HG03280 (cell line): ENCODE measurements at regions not wholly inside any gene's neighbourhood (a gene's known extent, or its start where the extent isn't known, plus 50 kb on each side); places are given as distances from the start of the nearest gene placed in this dataset.
"Not testable (repeated sequence)": the region's sequence is repeated elsewhere in the genome, so short reads cannot be mapped to it uniquely, and the experiment has no call there.

ENCODE experiments used
- ATAC-seq: cut with Tn5 transposase; IDR thresholded peaks from one replicate; pipeline ENCODE4 v1.9.1; 2021; ENCODE audit warnings: mild to moderate bottlenecking, moderate library complexity; ENCODE audit not compliant: unreplicated experiment

DNA sequence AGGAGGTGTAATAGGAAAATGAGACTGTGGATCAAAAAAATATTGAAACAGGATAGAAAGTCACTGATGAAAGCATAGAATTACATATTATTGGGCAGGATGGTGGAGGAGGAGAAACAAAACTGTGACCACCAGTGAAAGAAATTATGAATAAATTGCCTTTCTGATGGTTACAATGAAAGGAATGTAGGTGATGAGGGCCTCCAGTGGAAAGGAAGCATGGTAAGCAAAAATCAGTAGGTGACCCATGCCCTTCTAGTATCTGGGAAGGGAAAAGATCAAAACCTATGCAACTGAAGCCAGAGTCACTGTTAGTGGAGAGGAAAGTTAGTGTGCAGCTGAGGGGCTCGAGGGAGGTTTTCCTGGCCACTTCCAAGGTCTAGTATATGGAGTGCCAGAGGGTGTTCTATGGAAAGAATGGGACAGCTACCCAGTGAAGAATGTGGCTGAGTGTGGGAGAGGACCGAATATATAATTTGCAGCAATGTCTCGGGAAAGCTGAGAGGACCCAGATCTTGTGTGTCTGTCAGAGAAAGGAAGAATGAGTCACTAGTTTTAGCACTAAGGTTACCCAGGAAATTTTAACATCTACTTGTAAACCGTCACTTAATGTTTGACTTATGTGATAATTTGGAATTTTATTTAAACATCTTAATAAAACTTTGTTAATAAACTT lies 146.2 kb downstream of the NFKBIZ start:
- ATAC-seq: no peak

DNA sequence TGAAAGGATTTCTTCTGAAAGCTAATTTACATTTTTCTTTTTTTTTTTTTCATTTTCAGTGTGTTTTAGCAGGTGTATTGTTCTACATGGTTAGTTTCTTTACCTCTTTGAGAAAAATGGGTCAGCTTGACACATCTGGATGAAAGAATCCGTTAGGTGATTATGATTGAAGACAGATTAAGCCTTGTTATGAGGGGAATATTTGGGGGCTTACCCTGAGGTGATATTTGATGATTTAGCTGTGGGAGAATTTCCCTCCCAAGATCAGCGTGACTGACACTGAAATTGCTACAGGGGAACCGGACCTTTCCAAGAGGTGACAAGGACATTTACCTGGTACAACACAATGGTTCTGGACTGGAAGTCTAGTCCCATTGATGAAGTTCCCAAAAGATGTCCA lies 147.5 kb downstream of the NFKBIZ start:
- no peak for ATAC-seq

GRCh38 chr3:101998256-101998926 lies 149.1 kb downstream of the NFKBIZ start:
- no peak for ATAC-seq

DNA sequence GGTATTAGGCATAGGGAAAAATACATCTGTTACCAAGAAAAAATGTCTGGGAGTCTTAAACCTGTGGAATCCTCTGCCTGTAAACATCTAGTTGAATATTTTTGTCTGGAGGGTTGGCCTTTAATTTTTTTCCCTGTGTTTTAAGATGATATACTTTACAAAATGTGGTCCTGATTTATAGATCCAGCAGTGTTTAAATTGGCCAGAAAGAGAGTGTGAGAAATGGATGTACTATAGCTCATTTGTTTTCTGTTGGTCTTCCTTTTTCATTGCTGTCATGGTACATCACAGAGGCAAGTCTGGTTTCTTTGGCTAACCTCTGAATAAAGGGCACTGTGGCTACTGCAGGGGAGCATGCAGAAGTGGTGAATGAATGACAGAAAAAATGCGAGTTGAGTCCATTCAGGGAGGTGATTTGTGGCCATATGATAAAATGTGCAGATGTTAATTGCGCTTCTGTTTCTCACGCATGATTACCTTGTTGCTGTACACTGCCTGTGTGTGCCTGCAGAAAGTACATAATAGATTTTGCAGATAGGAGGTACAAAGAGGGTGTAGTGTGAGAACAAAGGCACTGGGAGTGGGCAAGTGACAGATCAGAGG lies 150.0 kb downstream of the NFKBIZ start:
- ATAC-seq: no peak

- no peak for ATAC-seq
Measured at GRCh38 chr3:102000620-102001209, 151.4 kb downstream of the NFKBIZ start.

GRCh38 chr3:102002056-102002455 lies 152.7 kb downstream of the NFKBIZ start:
- ATAC-seq: no peak

GRCh38 chr3:102004561-102004960 lies 155.2 kb downstream of the NFKBIZ start:
- ATAC-seq: no peak

DNA sequence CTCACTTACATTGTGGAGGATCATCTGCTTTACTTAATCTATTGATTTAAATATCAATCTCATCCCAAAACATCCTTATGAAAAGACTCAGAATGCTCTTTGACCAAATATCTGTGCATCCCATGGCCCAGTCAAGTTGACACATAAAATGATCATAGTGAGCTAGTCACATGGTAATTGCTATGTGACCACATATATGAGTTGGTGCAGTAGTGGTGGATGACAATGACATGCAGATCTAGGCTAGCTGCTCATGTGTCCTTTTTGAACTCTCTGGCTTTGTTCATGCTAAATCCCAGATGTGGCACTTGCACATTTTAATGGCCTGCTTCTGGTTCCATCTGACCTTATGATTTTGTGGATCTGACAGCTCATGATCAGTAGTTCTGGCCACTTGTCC lies 156.2 kb downstream of the NFKBIZ start:
- ATAC-seq: no peak

DNA sequence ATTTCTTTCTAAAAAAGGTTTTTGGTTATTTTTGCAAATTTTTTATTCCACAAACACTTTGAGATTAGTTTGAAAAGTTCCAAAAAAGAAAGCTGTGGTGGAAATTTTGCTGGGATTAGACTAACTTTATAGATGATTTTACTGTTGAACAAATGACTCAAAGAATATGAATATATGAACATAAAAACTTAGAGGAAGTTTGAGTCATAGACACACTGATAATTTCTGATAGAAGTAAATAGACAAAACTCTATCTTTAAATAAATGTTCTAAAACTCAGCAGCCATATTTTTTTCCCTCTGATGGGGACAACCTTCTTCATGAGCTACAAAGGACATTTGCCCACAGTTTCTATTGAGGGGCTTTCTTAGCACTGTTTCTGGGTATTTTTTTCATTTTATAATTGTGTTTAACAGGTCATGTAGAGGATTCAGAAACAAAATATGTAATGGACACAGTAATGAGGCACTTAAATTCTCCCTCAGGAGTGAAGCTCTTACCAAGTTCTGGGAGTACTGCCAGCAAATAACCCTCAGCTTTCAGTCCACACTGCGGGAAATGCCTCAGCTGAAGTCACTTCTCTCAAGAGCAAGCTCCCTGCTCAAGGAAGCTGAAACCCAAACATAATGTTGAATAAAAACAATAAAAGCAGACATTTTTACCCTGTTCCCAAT lies 157.6 kb downstream of the NFKBIZ start:
- no peak for ATAC-seq

DNA sequence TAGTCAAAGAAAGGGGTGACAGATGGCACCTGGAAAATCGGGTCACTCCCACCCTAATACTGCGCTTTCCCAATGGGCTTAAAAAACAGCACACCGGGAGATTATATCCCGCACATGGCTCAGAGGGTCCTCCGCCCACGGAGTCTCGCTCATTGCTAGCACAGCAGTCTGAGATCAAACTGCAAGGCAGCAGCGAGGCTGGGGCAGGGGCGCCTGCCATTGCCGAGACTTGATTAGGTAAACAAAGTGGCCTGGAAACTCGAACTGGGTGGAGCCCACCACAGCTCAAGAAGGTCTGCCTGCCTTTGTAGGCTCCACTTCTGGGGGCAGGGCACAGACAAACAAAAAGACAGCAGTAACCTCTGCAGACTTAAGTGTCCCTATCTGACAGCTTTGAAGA lies 159.1 kb downstream of the NFKBIZ start:
- ATAC-seq: not testable (repeated sequence)

- no peak for ATAC-seq
Measured at GRCh38 chr3:102016417-102016816, 167.1 kb downstream of the NFKBIZ start.

GRCh38 chr3:102017784-102018183 lies 168.5 kb downstream of the NFKBIZ start:
- no peak for ATAC-seq

DNA sequence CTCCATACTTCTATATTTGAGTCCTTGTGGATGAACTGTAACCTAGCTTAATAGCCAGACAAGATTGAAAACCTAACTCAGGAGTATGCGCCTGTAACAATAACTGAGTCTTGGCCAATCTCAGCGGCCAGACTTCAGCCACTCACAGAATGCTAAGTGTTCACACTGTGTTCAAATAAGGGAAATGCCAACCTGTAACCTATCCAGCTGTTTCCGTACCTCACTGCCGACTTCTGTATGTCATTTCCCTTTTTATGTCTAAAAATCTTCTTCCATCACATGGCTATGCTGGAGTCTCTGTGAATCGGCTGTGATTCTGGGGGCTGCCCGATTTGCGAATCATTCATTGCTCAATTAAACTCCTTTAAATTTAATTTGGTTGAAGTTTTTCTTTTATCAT lies 169.2 kb downstream of the NFKBIZ start:
- no peak for ATAC-seq

GRCh38 chr3:102020735-102021134 lies 171.4 kb downstream of the NFKBIZ start:
- ATAC-seq: no peak

GRCh38 chr3:102024270-102024904 lies 175.1 kb downstream of the NFKBIZ start:
- no peak for ATAC-seq

DNA sequence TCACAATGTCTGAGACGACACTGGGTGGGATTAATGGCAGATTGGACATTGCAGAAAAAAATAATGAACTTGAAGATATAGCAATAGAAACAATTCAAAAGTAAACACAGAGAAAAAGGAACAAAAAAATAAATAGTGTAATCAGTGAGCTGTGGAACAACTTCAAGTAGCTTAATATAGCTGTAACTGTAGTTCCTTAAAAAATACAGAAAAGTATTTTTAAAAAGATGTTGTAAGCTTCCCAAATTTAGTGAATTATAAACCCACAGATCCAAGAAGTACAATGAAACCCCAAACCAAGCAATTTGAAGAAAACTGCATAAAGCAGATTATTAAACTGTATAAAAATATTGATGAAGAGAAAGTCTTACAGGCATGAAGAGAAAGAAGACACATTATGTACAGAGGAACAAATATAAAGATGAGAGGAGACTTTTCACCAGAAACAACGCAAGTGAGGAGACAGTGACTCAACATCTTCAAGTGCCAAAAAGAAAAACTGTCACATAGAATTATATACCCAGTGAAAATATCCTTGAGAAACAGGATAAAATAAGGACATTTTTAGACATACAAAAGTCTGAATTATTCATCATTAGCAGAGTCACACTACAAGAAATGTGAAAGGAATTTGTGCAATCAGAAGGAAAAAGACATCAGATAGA lies 176.4 kb downstream of the NFKBIZ start:
- ATAC-seq: no peak

GRCh38 chr3:102026656-102027055 lies 177.3 kb downstream of the NFKBIZ start:
- ATAC-seq: no peak

DNA sequence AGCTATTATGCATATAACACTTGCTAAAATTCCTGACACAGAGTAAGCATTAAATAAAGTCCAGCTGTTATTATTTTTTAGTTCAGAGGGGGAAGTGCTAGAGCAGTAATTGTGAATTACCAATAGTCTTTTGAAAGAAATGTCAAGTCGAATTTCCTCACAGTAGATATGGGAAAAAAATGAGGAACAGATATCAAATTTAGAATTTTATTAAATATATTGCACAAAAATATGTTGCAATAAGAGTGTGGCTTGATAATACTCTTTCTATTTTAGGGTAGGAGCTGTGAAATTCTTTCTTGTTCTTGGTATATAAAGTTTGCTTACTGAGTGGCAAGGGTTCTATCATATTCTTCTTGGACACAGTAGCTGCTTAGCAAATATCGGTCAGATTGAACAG lies 181.3 kb downstream of the NFKBIZ start:
- ATAC-seq: no peak

DNA sequence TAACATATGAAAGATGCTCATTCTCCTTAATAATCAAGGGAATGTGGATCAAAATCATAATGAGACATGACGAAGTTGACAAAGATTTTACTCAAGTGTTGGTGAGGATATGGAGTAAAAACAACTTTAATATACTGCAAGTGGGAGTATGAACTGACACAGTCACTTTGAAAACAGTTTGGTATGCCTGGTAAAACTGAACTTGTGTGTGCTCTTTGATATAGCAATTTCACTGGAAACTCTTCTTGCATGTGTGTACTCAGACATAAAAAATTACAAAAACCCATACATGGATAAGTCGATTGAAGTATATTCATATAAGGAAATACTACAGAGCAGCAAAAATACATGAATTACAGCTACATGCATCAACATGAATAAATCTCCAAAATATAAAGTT lies 182.5 kb downstream of the NFKBIZ start:
- ATAC-seq: no peak
